GM12864 (cell line): ENCODE measurements at regions not wholly inside any gene's neighbourhood (a gene's known extent, or its start where the extent isn't known, plus 50 kb on each side); places are given as distances from the start of the nearest gene placed in this dataset.

Experiments
- DNase-seq: peaks from one replicate; pipeline ENCODE4 v3.0.0-alpha.2; 2011; ENCODE audit warnings: low read depth
- H3K4me3 ChIP-seq: 2 replicates; pipeline ENCODE4 v1.5.1; 2011; ENCODE audit warnings: mild to moderate bottlenecking, low read depth, low read length, control low read depth
- TF ChIP-seq, protein P1 (sequence below): IDR thresholded peaks from 2 replicates; pipeline ENCODE4 v1.5.1; 2011; ENCODE audit warnings: low read depth, mild to moderate bottlenecking, moderate library complexity, low read length, control low read depth, inconsistent platforms; ENCODE audit errors: missing control alignments

DNA sequence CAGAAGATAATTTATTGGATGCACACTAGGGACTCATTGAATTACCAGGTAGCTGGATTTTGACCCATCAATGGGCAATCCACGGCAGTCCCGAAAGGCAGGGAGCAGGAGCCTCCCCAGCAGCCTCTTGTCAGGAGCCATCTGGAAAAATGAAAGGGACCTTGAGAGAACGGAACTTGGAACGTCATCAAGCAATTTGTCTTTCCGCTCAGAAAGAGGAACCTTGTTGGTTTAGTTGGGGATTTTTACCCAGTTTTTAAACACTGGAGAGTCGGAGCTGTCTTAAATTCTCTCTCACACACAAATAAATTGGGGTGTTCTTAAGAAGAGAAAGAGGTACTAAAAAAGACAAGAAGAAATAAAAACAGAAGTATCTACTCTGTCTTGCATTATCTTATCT, 1351.7 kb upstream of the TMEM132C start:
- TF ChIP-seq, protein P1, sequence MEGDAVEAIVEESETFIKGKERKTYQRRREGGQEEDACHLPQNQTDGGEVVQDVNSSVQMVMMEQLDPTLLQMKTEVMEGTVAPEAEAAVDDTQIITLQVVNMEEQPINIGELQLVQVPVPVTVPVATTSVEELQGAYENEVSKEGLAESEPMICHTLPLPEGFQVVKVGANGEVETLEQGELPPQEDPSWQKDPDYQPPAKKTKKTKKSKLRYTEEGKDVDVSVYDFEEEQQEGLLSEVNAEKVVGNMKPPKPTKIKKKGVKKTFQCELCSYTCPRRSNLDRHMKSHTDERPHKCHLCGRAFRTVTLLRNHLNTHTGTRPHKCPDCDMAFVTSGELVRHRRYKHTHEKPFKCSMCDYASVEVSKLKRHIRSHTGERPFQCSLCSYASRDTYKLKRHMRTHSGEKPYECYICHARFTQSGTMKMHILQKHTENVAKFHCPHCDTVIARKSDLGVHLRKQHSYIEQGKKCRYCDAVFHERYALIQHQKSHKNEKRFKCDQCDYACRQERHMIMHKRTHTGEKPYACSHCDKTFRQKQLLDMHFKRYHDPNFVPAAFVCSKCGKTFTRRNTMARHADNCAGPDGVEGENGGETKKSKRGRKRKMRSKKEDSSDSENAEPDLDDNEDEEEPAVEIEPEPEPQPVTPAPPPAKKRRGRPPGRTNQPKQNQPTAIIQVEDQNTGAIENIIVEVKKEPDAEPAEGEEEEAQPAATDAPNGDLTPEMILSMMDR = no peak
- no peak overlapping the region for H3K4me3 ChIP-seq
- DNase-seq = no peak

DNA sequence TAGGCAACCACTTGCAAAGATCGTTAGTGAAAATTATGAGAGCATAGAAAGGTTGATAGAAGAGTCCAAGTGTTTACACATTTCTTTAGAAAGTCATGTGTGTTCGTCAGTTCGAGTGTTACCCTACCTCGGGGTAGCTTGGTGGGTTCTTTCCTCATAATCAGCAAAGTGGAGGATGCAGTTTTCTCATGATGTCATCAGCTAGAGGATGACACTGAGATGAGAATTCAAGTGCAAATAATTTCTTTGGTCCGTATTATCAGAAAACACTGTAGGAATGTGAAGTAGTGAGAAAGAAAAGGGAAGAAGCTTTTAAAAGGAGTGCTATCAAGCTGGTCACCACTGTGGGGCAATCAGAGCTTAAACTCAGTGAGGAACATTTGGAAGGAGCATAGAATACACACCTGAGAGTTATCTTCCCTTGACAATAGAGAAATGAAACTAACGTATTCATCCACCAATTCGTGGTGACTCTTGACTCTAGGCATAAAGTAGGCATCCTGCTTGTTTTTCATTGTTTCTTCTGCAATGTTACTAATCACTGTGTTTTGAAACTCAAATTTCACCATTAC, 1340.9 kb upstream of the TMEM132C start:
- TF ChIP-seq, protein P1 = no peak
- DNase-seq = no peak
- H3K4me3 ChIP-seq = no peak overlapping the region

DNA sequence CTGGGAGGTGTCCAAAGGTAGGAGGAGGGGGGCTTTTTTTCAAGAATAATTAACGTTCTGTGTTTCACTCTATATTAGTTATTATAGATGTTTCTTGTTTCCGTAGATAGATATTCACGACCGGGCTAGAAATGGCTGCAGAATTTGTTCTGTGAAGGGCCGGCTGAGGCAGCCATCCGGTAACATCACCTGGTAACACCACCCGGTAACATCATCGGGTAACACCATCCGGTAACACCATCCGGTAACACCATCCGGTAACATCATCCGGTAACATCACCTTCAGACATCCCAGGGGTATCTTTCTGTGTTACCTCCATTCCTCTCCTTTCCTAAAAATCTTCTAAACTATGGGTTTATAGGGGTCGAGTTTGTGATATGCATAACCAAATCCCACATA, 1336.7 kb upstream of the TMEM132C start:
- no peak for DNase-seq
- TF ChIP-seq, protein P1 = no peak
- no peak overlapping the region for H3K4me3 ChIP-seq

DNA sequence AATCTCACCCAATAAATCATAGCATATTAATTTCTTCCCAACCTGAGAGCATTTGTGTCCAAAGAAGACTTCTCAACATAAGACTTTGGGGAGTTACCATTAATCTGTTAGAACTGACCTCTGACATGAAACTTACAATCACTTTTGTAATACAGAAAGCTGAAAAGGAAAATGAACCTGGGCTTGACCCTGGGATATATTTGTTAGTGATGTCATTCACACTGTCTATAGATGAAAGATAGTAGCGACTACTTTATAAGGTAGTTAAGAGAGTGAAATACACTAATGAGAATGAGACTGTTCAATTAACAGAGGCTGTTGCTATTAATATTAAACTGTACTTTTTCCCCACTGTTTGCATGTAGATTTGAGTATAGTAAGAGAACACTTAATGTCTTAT, 1334.8 kb upstream of the TMEM132C start:
- TF ChIP-seq, protein P1 = no peak
- no peak for DNase-seq

DNA sequence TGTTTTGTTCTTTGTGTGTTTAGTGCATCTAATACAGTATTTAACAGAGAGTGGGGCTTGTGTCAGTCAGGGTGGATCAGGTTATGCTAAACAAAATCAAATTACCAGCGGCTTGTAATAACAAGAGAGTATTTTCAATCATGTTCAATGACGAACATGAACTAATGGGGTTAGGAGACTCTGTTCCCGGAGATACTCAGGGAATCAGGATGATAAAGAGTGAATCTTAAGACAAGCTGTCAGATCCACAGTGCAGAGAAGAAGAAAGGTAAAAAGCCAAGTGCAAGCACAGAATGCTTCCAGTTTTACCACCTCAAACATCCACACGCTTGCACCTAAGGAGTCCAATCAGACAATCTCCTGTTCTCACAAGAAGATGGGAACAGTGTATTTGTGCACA, 1331.5 kb upstream of the TMEM132C start:
- TF ChIP-seq, protein P1 = no peak

More for the DNA sequence above, 1334.8 kb upstream of the TMEM132C start:
- no peak overlapping the region for H3K4me3 ChIP-seq

DNA sequence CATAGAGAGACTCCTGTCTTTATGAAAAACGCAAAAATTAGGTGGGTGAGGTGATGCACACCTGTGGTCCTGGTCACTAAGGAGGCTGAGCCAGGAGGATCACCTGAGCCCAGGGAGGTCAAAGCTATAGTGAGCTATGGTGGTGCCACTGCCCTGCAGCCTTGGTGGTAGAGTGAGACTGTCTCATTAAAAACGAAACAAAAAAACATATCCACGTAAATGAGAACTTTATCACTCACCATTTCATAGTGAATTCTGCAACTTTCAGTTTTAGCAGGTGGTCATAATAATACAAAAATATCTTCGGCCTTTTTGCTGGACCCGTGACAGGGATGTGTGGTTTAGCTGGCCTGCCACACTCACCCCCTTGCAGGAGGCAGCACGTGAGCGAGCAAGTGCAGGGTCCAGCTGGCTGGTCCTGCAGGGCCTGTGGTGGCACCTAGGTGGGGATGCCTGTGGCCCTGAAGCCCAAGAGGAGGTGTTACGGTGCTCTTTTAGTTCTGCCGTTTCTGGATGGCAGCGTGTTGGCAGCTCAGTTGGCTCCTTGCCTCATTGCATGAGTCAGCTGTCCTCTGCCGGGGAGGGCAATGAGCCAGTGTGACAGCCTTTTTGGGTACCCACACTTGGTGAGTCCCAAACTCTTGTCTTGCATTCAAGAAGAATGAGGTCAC, 1330.7 kb upstream of the TMEM132C start:
- H3K4me3 ChIP-seq = no peak overlapping the region
- TF ChIP-seq, protein P1 = no peak
- no peak for DNase-seq

More for the DNA sequence above, 1331.5 kb upstream of the TMEM132C start:
- DNase-seq = no peak
- no peak overlapping the region for H3K4me3 ChIP-seq

DNA sequence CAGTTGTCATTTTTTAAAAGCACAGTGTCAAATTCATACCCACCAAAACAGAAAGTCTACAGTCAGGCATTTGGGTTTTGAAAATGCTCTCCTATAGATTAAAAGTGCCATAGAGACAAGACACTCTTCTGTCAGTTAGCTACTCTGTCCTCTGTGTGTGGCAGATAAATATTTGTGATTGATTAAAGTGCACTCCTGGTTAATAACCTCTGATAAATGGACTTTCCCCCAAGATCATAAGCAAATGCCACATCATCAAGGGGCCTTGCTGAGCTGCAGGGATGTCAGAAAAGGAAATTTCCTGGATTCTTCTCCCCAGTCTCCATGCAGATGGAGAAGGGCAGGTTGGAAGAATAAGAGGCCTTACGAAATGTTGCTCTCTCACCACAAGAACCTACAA, 1329.5 kb upstream of the TMEM132C start:
- TF ChIP-seq, protein P1 = no peak
- H3K4me3 ChIP-seq = no peak overlapping the region
- no peak for DNase-seq
